ENCODE measurements at regions not wholly inside any gene's neighbourhood (a gene's known extent, or its start where the extent isn't known, plus 50 kb on each side); places are given as distances from the start of the nearest gene placed in this dataset.
"Not testable (repeated sequence)": the region's sequence is repeated elsewhere in the genome, so short reads cannot be mapped to it uniquely, and the experiment has no call there.

GRCh38 chr12:82300611-82301010 is 57.6 kb downstream of the CCDC59 start:
- TF ChIP-seq, protein P1, sequence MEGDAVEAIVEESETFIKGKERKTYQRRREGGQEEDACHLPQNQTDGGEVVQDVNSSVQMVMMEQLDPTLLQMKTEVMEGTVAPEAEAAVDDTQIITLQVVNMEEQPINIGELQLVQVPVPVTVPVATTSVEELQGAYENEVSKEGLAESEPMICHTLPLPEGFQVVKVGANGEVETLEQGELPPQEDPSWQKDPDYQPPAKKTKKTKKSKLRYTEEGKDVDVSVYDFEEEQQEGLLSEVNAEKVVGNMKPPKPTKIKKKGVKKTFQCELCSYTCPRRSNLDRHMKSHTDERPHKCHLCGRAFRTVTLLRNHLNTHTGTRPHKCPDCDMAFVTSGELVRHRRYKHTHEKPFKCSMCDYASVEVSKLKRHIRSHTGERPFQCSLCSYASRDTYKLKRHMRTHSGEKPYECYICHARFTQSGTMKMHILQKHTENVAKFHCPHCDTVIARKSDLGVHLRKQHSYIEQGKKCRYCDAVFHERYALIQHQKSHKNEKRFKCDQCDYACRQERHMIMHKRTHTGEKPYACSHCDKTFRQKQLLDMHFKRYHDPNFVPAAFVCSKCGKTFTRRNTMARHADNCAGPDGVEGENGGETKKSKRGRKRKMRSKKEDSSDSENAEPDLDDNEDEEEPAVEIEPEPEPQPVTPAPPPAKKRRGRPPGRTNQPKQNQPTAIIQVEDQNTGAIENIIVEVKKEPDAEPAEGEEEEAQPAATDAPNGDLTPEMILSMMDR (conservative IDR thresholded peaks at IDR 0.05): no peak
- no peak for TF ChIP-seq ZFX (IDR thresholded peaks at IDR 0.05)
- H3K27ac ChIP-seq: no peak overlapping the region

DNA sequence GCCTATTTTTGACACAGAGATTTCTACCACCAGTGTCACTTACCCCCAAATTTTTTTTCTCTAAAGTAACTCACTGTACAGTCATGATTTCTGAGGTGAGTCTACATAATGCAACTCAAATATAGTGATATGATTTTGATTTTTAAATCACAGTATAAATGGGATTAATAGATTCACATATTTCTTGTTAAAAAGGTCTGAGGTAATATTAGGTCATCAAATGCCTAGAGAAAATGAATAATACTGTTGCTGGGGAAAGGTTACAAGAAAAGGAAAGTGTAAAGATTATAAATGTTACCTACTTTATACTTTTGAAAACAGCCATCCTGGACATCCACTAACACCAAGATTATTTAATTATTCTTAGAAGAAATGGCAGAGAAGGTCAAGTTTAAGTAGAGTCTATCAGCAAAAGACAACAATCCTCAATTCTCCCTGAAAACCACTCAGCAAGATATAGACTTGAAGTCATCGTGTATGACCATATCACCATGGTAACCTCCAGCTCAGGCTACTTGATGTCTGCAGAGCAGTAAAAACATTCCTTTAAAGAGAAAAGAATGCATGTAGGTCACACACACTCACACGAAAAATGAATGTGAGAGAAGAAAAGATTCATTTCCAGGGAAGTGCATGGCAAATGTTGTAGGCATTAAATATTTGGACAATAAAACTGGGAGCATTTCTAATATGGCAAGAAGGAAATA is 58.7 kb downstream of the CCDC59 start:
- H3K27ac ChIP-seq: no peak overlapping the region
- TF ChIP-seq, protein P1 (conservative IDR thresholded peaks at IDR 0.05): no peak
- TF ChIP-seq ZFX (IDR thresholded peaks at IDR 0.05): no peak

GRCh38 chr12:82290415-82290814 is 67.8 kb downstream of the CCDC59 start:
- TF ChIP-seq, protein P1 (conservative IDR thresholded peaks at IDR 0.05): no peak
- no peak for TF ChIP-seq ZFX (IDR thresholded peaks at IDR 0.05)
- no peak overlapping the region for H3K27ac ChIP-seq

GRCh38 chr12:82281335-82281734 is 76.9 kb downstream of the CCDC59 start:
- H3K27ac ChIP-seq: not testable (repeated sequence)

- no peak for TF ChIP-seq ZFX (IDR thresholded peaks at IDR 0.05)
- TF ChIP-seq, protein P1 (conservative IDR thresholded peaks at IDR 0.05): no peak
- H3K27ac ChIP-seq: no peak overlapping the region
Observed at GRCh38 chr12:82279536-82280058, 78.6 kb downstream of the CCDC59 start.

GRCh38 chr12:82277582-82277981 is 80.6 kb downstream of the CCDC59 start:
- H3K27ac ChIP-seq: no peak overlapping the region
- TF ChIP-seq, protein P1 (conservative IDR thresholded peaks at IDR 0.05): no peak
- no peak for TF ChIP-seq ZFX (IDR thresholded peaks at IDR 0.05)

DNA sequence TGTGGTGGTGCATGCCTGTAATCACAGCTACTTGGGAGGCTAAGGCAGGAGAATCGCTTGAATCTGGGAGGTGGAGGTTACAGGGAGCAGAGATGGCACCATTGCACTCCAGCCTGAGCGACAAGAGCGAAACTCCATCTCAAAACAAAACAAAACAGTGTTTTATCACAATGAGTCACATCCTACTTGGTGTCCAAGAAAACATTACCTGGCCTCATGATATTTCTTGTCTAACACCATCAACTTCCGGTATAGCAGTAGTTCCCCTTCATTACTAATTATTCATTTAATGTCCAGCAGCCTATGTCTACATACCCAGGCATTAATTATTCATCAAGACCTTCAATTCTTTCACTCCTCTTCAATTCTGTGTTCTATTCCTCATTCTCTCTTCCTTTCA is 115.5 kb downstream of the CCDC59 start:
- H3K27ac ChIP-seq: no peak overlapping the region
- TF ChIP-seq ZFX (IDR thresholded peaks at IDR 0.05): no peak
- TF ChIP-seq, protein P1 (conservative IDR thresholded peaks at IDR 0.05): no peak

DNA sequence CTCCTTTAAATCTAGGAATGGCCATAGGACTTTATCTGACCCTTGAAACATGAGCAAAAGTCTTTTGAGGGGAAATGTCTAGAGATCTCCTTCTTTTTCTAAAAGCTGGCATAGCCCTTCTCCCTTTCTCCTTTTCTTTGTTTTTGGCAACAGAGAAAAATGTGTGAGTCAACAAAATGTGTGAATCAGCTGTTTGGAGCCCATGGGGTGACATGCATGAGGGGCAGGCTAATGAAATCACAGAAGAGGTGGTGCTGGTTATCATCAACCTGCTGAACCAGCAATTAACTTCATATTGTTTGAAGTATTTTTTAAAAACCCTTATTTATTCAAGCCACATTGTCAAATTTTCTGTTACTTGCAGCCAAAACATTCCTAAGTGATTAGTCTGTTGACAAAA is 132.3 kb downstream of the CCDC59 start:
- TF ChIP-seq, protein P1 (conservative IDR thresholded peaks at IDR 0.05): no peak
- TF ChIP-seq ZFX (IDR thresholded peaks at IDR 0.05): no peak
- no peak overlapping the region for H3K27ac ChIP-seq

Data from C4-2B (cell line).